Heart left ventricle (tissue), 13 donors: ENCODE measurements at regions not wholly inside any gene's neighbourhood (a gene's known extent, or its start where the extent isn't known, plus 50 kb on each side); places are given as distances from the start of the nearest gene placed in this dataset.

Experiments used
- POLR2A ChIP-seq, 2 donors: fragments of 450-650 bp; IDR thresholded peaks; one replicate each; pipeline ENCODE4 v1.6.1; 2017; ENCODE audit warnings: antibody characterized with exemption in 2 of 2, mild to moderate bottlenecking in 2 of 2, moderate library complexity in 2 of 2
- TF ChIP-seq, protein P1 (sequence below), 12 donors: fragments of 200-600 bp; sonication (generic) in 4 of 12; IDR thresholded peaks; one replicate each; pipeline versions ENCODE4 v1.5.0 to v1.8.0; 2018 to 2022; ENCODE audit warnings: antibody characterized with exemption in 12 of 12, mild to moderate bottlenecking in 5 of 12
- donor health status: ischemic (EF 13 %, LVEDD 7.1; RV severe dilation, severe dysfunction).
- donor health status: DM: no; HTN: yes; CAD: no.
- donor health status: DM: no; HTN: no; CAD: no.
- donor health status: ischemic (EF 25% LVEDD 6.9; RV normal size, moderate dysfunction).
- donor health status: ischemic (EF 25% LVEDD 5.7; RV mildly dilated, moderate dysfunction).
- donor health status: ischemic (EF 35%, LVEDD 5.7; RV mildly dilated, moderate dysfunction).
- donor health status: nonischemic (EF 11% LVEDD 7.7; RV severe dilation, severe dysfunction).
- donor health status: DM: yes; HTN: yes; CAD: no.
- donor health status: PGD.
- donor health status: ischemic (EF 29% LVEDD 5.4; RV normal size, mild dysfunction).
- donor health status: nonischemic (EF 23%, LVEDD 6.1; RV moderate dilation, normal function).

DNA sequence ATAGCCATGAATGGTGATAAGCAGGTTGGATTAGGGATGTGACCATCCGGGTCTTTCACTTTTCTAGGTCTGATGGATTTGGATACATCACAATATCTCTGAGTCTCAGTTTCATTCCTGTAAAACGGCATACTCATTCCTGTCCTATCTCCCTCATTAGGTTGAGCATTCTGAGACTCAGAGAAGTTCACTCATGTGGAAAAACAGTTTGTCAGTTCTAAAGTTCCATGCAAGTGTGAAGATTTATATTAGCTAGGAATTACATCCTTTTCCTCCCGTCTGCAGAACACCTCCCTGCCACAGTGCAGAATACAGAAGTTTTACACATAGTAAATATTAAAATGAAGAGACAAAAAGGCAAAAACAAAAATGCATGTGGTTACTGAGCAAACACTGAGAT is 94.2 kb upstream of the SLC25A13 start:
- TF ChIP-seq, protein P1, sequence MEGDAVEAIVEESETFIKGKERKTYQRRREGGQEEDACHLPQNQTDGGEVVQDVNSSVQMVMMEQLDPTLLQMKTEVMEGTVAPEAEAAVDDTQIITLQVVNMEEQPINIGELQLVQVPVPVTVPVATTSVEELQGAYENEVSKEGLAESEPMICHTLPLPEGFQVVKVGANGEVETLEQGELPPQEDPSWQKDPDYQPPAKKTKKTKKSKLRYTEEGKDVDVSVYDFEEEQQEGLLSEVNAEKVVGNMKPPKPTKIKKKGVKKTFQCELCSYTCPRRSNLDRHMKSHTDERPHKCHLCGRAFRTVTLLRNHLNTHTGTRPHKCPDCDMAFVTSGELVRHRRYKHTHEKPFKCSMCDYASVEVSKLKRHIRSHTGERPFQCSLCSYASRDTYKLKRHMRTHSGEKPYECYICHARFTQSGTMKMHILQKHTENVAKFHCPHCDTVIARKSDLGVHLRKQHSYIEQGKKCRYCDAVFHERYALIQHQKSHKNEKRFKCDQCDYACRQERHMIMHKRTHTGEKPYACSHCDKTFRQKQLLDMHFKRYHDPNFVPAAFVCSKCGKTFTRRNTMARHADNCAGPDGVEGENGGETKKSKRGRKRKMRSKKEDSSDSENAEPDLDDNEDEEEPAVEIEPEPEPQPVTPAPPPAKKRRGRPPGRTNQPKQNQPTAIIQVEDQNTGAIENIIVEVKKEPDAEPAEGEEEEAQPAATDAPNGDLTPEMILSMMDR (IDR thresholded peaks at IDR 0.05), result no peak
- no peak for TF ChIP-seq POLR2A (IDR thresholded peaks at IDR 0.05)
